ENCODE measurements at regions not wholly inside any gene's neighbourhood (a gene's known extent, or its start where the extent isn't known, plus 50 kb on each side); places are given as distances from the start of the nearest gene placed in this dataset.

GRCh38 chr14:65926935-65927700, 514.6 kb downstream of the FUT8 start:
- no peaks in the 10 kb centered on the region for H3K9me3 Mint-ChIP-seq
- H3K4me1 Mint-ChIP-seq, result peaks cover 50% of the 10 kb centered on the region
- peak overlapping the region; percentile 88 for H3K27ac Mint-ChIP-seq
- peaks cover 5% of the 10 kb centered on the region for H3K36me3 Mint-ChIP-seq
- no peak for DNase-seq
- H3K27me3 Mint-ChIP-seq, result no peaks in the 10 kb centered on the region
- H3K4me3 Mint-ChIP-seq, result no peak overlapping the region

- H3K36me3 Mint-ChIP-seq, result peaks cover 5% of the 10 kb centered on the region
- peaks cover 46% of the 10 kb centered on the region for H3K4me1 Mint-ChIP-seq
- peak overlapping the region; percentile 45 for H3K4me3 Mint-ChIP-seq
These were observed 515.4 kb downstream of the FUT8 start for GRCh38 chr14:65927931-65928356.

GRCh38 chr14:65928995-65929394, 516.5 kb downstream of the FUT8 start:
- DNase-seq, result no peak
- Mint-ChIP-seq H3K4me1 (peaks cover 41% of the 10 kb centered on the region), H3K27me3 (no peaks in the 10 kb centered on the region), H3K27ac (peak overlapping the region; percentile 88), H3K36me3 (peaks cover 5% of the 10 kb centered on the region), H3K4me3 (no peak overlapping the region), H3K9me3 (no peaks in the 10 kb centered on the region)

More at GRCh38 chr14:65927931-65928356, 515.4 kb downstream of the FUT8 start:
- H3K9me3 Mint-ChIP-seq, result no peaks in the 10 kb centered on the region
- H3K27ac Mint-ChIP-seq, result peak overlapping the region; percentile 88
- DNase-seq, result peak; percentile 83
- no peaks in the 10 kb centered on the region for H3K27me3 Mint-ChIP-seq

GRCh38 chr14:65933400-65934069, 521.0 kb downstream of the FUT8 start:
- Mint-ChIP-seq H3K4me3 (no peak overlapping the region), H3K27me3 (no peaks in the 10 kb centered on the region), H3K36me3 (peaks cover 18% of the 10 kb centered on the region), H3K27ac (no peak overlapping the region), H3K4me1 (peaks cover 38% of the 10 kb centered on the region), H3K9me3 (peaks cover 13% of the 10 kb centered on the region)
- DNase-seq, result no peak

GRCh38 chr14:65934070-65934435, 521.5 kb downstream of the FUT8 start:
- peaks cover 20% of the 10 kb centered on the region for H3K36me3 Mint-ChIP-seq
- peaks cover 38% of the 10 kb centered on the region for H3K4me1 Mint-ChIP-seq
- no peaks in the 10 kb centered on the region for H3K27me3 Mint-ChIP-seq
- no peak overlapping the region for H3K4me3 Mint-ChIP-seq
- no peak overlapping the region for H3K27ac Mint-ChIP-seq
- peaks cover 16% of the 10 kb centered on the region for H3K9me3 Mint-ChIP-seq
- DNase-seq, result no peak

- peaks cover 20% of the 10 kb centered on the region for H3K36me3 Mint-ChIP-seq
- H3K4me3 Mint-ChIP-seq, result no peak overlapping the region
- H3K27ac Mint-ChIP-seq, result peak overlapping the region; percentile 85
- no peak for DNase-seq
- H3K4me1 Mint-ChIP-seq, result peaks cover 41% of the 10 kb centered on the region
- H3K9me3 Mint-ChIP-seq, result peaks cover 16% of the 10 kb centered on the region
- no peaks in the 10 kb centered on the region for H3K27me3 Mint-ChIP-seq
These were observed 523.9 kb downstream of the FUT8 start for GRCh38 chr14:65936342-65936975.

GRCh38 chr14:65937079-65937959, 524.8 kb downstream of the FUT8 start:
- Mint-ChIP-seq H3K4me3 (peak overlapping the region; percentile 14), H3K27me3 (no peaks in the 10 kb centered on the region), H3K27ac (peak overlapping the region; percentile 85), H3K36me3 (peaks cover 20% of the 10 kb centered on the region), H3K4me1 (peaks cover 41% of the 10 kb centered on the region), H3K9me3 (peaks cover 16% of the 10 kb centered on the region)
- DNase-seq, result no peak

- DNase-seq, result no peak
- Mint-ChIP-seq H3K4me3 (no peak overlapping the region), H3K27me3 (no peaks in the 10 kb centered on the region), H3K9me3 (peaks cover 16% of the 10 kb centered on the region), H3K36me3 (peaks cover 20% of the 10 kb centered on the region), H3K27ac (peak overlapping the region; percentile 85), H3K4me1 (peaks cover 41% of the 10 kb centered on the region)
These were observed 525.4 kb downstream of the FUT8 start for GRCh38 chr14:65937960-65938316.

GRCh38 chr14:65938738-65939137, 526.2 kb downstream of the FUT8 start:
- DNase-seq, result no peak
- H3K4me3 Mint-ChIP-seq, result no peak overlapping the region

GRCh38 chr14:65939184-65939583, 526.7 kb downstream of the FUT8 start:
- H3K27me3 Mint-ChIP-seq, result no peaks in the 10 kb centered on the region
- no peak overlapping the region for H3K4me3 Mint-ChIP-seq
- no peak for DNase-seq
- H3K36me3 Mint-ChIP-seq, result peaks cover 20% of the 10 kb centered on the region
- peak overlapping the region; percentile 85 for H3K27ac Mint-ChIP-seq
- H3K9me3 Mint-ChIP-seq, result peaks cover 16% of the 10 kb centered on the region
- peaks cover 52% of the 10 kb centered on the region for H3K4me1 Mint-ChIP-seq

More at GRCh38 chr14:65938738-65939137, 526.2 kb downstream of the FUT8 start:
- Mint-ChIP-seq H3K4me1 (peaks cover 48% of the 10 kb centered on the region), H3K36me3 (peaks cover 20% of the 10 kb centered on the region), H3K9me3 (peaks cover 16% of the 10 kb centered on the region), H3K27me3 (no peaks in the 10 kb centered on the region), H3K27ac (peak overlapping the region; percentile 85)

GRCh38 chr14:65940056-65940735, 527.7 kb downstream of the FUT8 start:
- Mint-ChIP-seq H3K4me1 (peaks cover 55% of the 10 kb centered on the region), H3K36me3 (peaks cover 20% of the 10 kb centered on the region), H3K9me3 (peaks cover 16% of the 10 kb centered on the region), H3K27me3 (no peaks in the 10 kb centered on the region), H3K27ac (peak overlapping the region; percentile 85), H3K4me3 (no peak overlapping the region)
- DNase-seq, result no peak

GRCh38 chr14:65941091-65941490, 528.6 kb downstream of the FUT8 start:
- Mint-ChIP-seq H3K4me1 (peaks cover 61% of the 10 kb centered on the region), H3K27ac (no peak overlapping the region), H3K9me3 (peaks cover 16% of the 10 kb centered on the region), H3K36me3 (peaks cover 20% of the 10 kb centered on the region), H3K27me3 (no peaks in the 10 kb centered on the region), H3K4me3 (no peak overlapping the region)
- DNase-seq, result no peak

GRCh38 chr14:65943150-65943549, 530.6 kb downstream of the FUT8 start:
- Mint-ChIP-seq H3K4me3 (no peak overlapping the region), H3K4me1 (peaks cover 51% of the 10 kb centered on the region), H3K27me3 (peaks cover 2% of the 10 kb centered on the region), H3K9me3 (peaks cover 5% of the 10 kb centered on the region), H3K36me3 (peaks cover 5% of the 10 kb centered on the region), H3K27ac (no peak overlapping the region)
- no peak for DNase-seq

- no peak for DNase-seq
- H3K27me3 Mint-ChIP-seq, result peaks cover 5% of the 10 kb centered on the region
- no peaks in the 10 kb centered on the region for H3K36me3 Mint-ChIP-seq
- peaks cover 47% of the 10 kb centered on the region for H3K4me1 Mint-ChIP-seq
- peaks cover 1% of the 10 kb centered on the region for H3K9me3 Mint-ChIP-seq
- no peak overlapping the region for H3K4me3 Mint-ChIP-seq
- no peak overlapping the region for H3K27ac Mint-ChIP-seq
These were observed 531.4 kb downstream of the FUT8 start for GRCh38 chr14:65943916-65944410.

All from activated naive CD8-positive, alpha-beta T cell treated with anti-CD3 and anti-CD28 coated beads for 36 hours (primary cell).